Sciatic nerve (tissue), 2 donors: ENCODE measurements at regions not wholly inside any gene's neighbourhood (a gene's known extent, or its start where the extent isn't known, plus 50 kb on each side); places are given as distances from the start of the nearest gene placed in this dataset.
A peak's percentile ranks its signal among the peaks of the same experiment; 100 is the strongest.

Source experiments
- ATAC-seq: fragments of 200-7000 bp; cut with Tn5 transposase; one replicate; pipeline ENCODE4 v1.9.1; 2020; ENCODE audit warnings: mild to moderate bottlenecking, moderate library complexity
- DNase-seq: peaks from one replicate; pipeline ENCODE4 v3.0.0-alpha.2; 2020; ENCODE audit warnings: low spot score
- intact Hi-C: fragments of 100-400 bp; cut with DNase I; formaldehyde crosslinking; loops from one replicate; pipeline ENCODE4 v1.14.2; 2022
- donor health status: DM: no; HTN: no; CAD: no.
- donor health status: DM: no; HTN: no; CAD: no.

GRCh38 chr1:232260861-232261260 is 369.1 kb downstream of the SIPA1L2 start:
- no peak for ATAC-seq
- intact Hi-C loops, result no loop called here
- DNase-seq, result no peak

- DNase-seq, result no peak
- ATAC-seq, result no peak
- intact Hi-C loops, result no loop called here
These were observed 369.9 kb downstream of the SIPA1L2 start for GRCh38 chr1:232260045-232260444.

- intact Hi-C loops, result no loop called here
- DNase-seq, result no peak
- ATAC-seq, result no peak
These were observed 370.6 kb downstream of the SIPA1L2 start for GRCh38 chr1:232259333-232259732.

- no peak for DNase-seq
- intact Hi-C loops, result no loop called here
These were observed 377.3 kb downstream of the SIPA1L2 start for GRCh38 chr1:232252546-232253118.

GRCh38 chr1:232250838-232251237 is 379.1 kb downstream of the SIPA1L2 start:
- ATAC-seq (no peak), DNase-seq (no peak)
- intact Hi-C loops, result no loop called here

More at GRCh38 chr1:232252546-232253118, 377.3 kb downstream of the SIPA1L2 start:
- ATAC-seq, result no peak

GRCh38 chr1:232249861-232250777 is 379.8 kb downstream of the SIPA1L2 start:
- ATAC-seq (no peak), DNase-seq (no peak)
- intact Hi-C loops, result no loop called here

- intact Hi-C loops, result no loop called here
- ATAC-seq, result no peak
- no peak for DNase-seq
These were observed 380.6 kb downstream of the SIPA1L2 start for GRCh38 chr1:232249339-232249738.

GRCh38 chr1:232248276-232248820 is 381.6 kb downstream of the SIPA1L2 start:
- ATAC-seq, result no peak
- no peak for DNase-seq
- intact Hi-C loops, result no loop called here

GRCh38 chr1:232247669-232248068 is 382.3 kb downstream of the SIPA1L2 start:
- no peak for DNase-seq
- ATAC-seq, result peak; percentile 34
- intact Hi-C loops, result no loop called here

- intact Hi-C loops, result no loop called here
- ATAC-seq (no peak), DNase-seq (no peak)
These were observed 385.5 kb downstream of the SIPA1L2 start for GRCh38 chr1:232244426-232244825.

- DNase-seq (no peak), ATAC-seq (no peak)
- intact Hi-C loops, result no loop called here
These were observed 389.9 kb downstream of the SIPA1L2 start for GRCh38 chr1:232239998-232240397.

- intact Hi-C loops, result no loop called here
- ATAC-seq (no peak), DNase-seq (no peak)
These were observed 390.4 kb downstream of the SIPA1L2 start for GRCh38 chr1:232239522-232239921.

GRCh38 chr1:232238009-232238408 is 391.9 kb downstream of the SIPA1L2 start:
- intact Hi-C loops, result no loop called here
- ATAC-seq (no peak), DNase-seq (no peak)

- intact Hi-C loops, result no loop called here
- no peak for ATAC-seq
- DNase-seq, result no peak
These were observed 402.6 kb downstream of the SIPA1L2 start for GRCh38 chr1:232227306-232227705.

GRCh38 chr1:232226197-232226712 is 403.7 kb downstream of the SIPA1L2 start:
- no peak for ATAC-seq
- intact Hi-C loops, result no loop called here

GRCh38 chr1:232225336-232226131 is 404.4 kb downstream of the SIPA1L2 start:
- no peak for ATAC-seq
- DNase-seq, result no peak
- intact Hi-C loops, result no loop called here

More at GRCh38 chr1:232226197-232226712, 403.7 kb downstream of the SIPA1L2 start:
- no peak for DNase-seq

GRCh38 chr1:232223887-232224286 is 406.0 kb downstream of the SIPA1L2 start:
- no peak for DNase-seq
- no peak for ATAC-seq
- intact Hi-C loops, result no loop called here

GRCh38 chr1:232223183-232223708 is 406.7 kb downstream of the SIPA1L2 start:
- ATAC-seq (no peak), DNase-seq (no peak)
- intact Hi-C loops, result no loop called here

GRCh38 chr1:232222614-232223013 is 407.3 kb downstream of the SIPA1L2 start:
- DNase-seq (no peak), ATAC-seq (no peak)
- intact Hi-C loops, result no loop called here
